Gastrocnemius medialis (tissue), 4 donors: ENCODE measurements at regions not wholly inside any gene's neighbourhood (a gene's known extent, or its start where the extent isn't known, plus 50 kb on each side); places are given as distances from the start of the nearest gene placed in this dataset.

ENCODE experiments used
- ATAC-seq, 2 donors: fragments of 150-250 bp; one replicate each; pipeline ENCODE4 v1.9.1; 2016
- DNase-seq, 2 donors: peaks; one replicate each; pipeline ENCODE4 v3.0.0-alpha.2; 2019
- H3K27ac ChIP-seq, 4 donors: fragments of 200-600 bp; sonication (generic); 1 replicate in 1 of 4; 2 replicates in 3 of 4; pipeline ENCODE4 v1.5.1; 2016 to 2018; ENCODE audit warnings: mild to moderate bottlenecking in 2 of 4, moderate library complexity in 1 of 4
- H3K27me3 ChIP-seq, 3 donors: fragments of 200-600 bp; sonication (generic) in 2 of 3; 1 replicate in 1 of 3; 2 replicates in 2 of 3; pipeline versions ENCODE4 v1.5.1 to v1.6.0; 2016 to 2019; ENCODE audit warnings: mild to moderate bottlenecking in 1 of 3, moderate library complexity in 1 of 3
- H3K36me3 ChIP-seq, 2 donors: fragments of 200-600 bp; sonication (generic) in 1 of 2; one replicate each; pipeline ENCODE4 v1.5.1; 2017 to 2018
- H3K4me1 ChIP-seq, 2 donors: fragments of 200-600 bp; sonication (generic) in 1 of 2; one replicate each; pipeline ENCODE4 v1.5.1; 2016 to 2017; ENCODE audit warnings: mild to moderate bottlenecking in 2 of 2
- H3K4me3 ChIP-seq, 4 donors: fragments of 200-600 bp; sonication (generic) in 3 of 4; 1 replicate in 1 of 4; 2 replicates in 3 of 4; pipeline ENCODE4 v1.5.1; 2016 to 2019; ENCODE audit warnings: mild to moderate bottlenecking in 2 of 4
- H3K9me3 ChIP-seq, 3 donors: fragments of 200-600 bp; sonication (generic) in 2 of 3; 1 replicate in 1 of 3; 2 replicates in 2 of 3; pipeline ENCODE4 v1.5.1; 2016 to 2019
- POLR2A ChIP-seq, 2 donors: fragments of 450-650 bp; IDR thresholded peaks; one replicate each; pipeline ENCODE4 v1.6.1; 2017; ENCODE audit warnings: antibody characterized with exemption in 2 of 2, mild to moderate bottlenecking in 2 of 2, moderate library complexity in 2 of 2
- in situ Hi-C, 4 donors: fragments of 200-750 bp; cut with MboI; loops; one replicate each; pipeline versions ENCODE4 v1.15.0 to v1.8.0; 2017; ENCODE audit warnings: low sequenced_read_pairs in 4 of 4
- intact Hi-C: fragments of 100-400 bp; cut with DNase I; formaldehyde crosslinking; loops from one replicate; pipeline ENCODE4 v1.15.1; 2023; ENCODE audit warnings: low total_unique reads
- TF ChIP-seq, protein P1 (sequence below), 5 experiments: fragments of 450-650 bp in 3 of 5; fragments of 200-600 bp in 2 of 5; sonication (generic) in 2 of 5; IDR thresholded peaks in 4 of 5; conservative IDR thresholded peaks in 1 of 5; 1 replicate in 4 of 5; 2 replicates in 1 of 5; pipeline ENCODE4 v1.5.1; 2016 to 2019; ENCODE audit warnings: antibody characterized with exemption in 5 of 5, mild to moderate bottlenecking in 3 of 5, moderate library complexity in 3 of 5

DNA sequence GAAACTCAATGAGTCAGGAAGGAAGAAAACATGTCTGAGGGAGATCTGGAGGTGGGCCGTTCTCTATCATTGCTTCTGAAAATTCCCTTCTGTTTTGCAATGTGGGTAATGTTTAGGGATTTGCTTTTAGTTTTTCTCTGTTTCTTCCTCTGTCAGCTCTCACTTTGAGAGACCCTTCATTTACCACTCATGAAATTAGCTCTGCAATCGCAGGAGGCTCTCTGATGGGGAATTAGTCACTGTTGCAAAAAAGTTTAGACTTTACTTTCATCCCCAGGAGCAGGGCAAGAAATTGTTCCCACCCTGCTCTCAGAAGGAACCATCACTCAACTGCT lies 80.0 kb upstream of the MAP4K3 start:
- DNase-seq (no peak), ATAC-seq (no peak)
- Histone ChIP-seq H3K36me3 (no peaks in the 10 kb centered on the region), H3K4me1 (peaks cover 33 to 58% of the 10 kb centered on the region in 2 donors), H3K27ac (peak overlapping the region; percentile 49 to 75 (median 55)), H3K9me3 (no peaks in the 10 kb centered on the region), H3K4me3 (no peak overlapping the region), H3K27me3 (no peaks in the 10 kb centered on the region)
- intact Hi-C loops (loop anchor here (5.0 kb wide), 1 partner anchor 135 kb away; no protein-coding TSS in a partner anchor), in situ Hi-C loops (no loop called here)
- TF ChIP-seq POLR2A (IDR thresholded peaks at IDR 0.05): no peak
- TF ChIP-seq, protein P1, sequence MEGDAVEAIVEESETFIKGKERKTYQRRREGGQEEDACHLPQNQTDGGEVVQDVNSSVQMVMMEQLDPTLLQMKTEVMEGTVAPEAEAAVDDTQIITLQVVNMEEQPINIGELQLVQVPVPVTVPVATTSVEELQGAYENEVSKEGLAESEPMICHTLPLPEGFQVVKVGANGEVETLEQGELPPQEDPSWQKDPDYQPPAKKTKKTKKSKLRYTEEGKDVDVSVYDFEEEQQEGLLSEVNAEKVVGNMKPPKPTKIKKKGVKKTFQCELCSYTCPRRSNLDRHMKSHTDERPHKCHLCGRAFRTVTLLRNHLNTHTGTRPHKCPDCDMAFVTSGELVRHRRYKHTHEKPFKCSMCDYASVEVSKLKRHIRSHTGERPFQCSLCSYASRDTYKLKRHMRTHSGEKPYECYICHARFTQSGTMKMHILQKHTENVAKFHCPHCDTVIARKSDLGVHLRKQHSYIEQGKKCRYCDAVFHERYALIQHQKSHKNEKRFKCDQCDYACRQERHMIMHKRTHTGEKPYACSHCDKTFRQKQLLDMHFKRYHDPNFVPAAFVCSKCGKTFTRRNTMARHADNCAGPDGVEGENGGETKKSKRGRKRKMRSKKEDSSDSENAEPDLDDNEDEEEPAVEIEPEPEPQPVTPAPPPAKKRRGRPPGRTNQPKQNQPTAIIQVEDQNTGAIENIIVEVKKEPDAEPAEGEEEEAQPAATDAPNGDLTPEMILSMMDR (IDR thresholded peaks at IDR 0.05 in 4 of 5, conservative IDR thresholded peaks at IDR 0.05 in 1 of 5): no peak

DNA sequence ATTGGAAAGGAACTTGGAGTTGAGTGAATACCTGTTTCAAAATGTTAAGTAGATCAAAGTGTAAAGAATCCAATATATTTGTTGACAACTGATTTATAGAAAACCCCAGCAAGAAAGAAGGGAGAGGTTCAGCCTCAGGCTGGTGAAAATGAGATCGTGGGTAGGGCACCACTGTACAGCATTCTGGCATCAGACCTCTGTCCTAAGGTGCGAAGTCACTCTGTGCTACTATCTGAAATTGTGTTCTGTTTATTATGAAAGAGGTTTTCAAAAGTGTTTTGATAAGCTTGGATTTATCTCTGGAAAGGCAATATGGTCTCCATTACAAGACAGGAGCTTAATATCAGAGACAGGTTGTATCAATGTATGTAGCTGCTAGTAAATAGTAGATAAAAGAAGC lies 80.5 kb upstream of the MAP4K3 start:
- Histone ChIP-seq H3K4me3 (no peak overlapping the region), H3K27me3 (no peaks in the 10 kb centered on the region), H3K36me3 (no peaks in the 10 kb centered on the region), H3K27ac (peak overlapping the region in 3 of 4 donors; percentile 49 to 75 (median 61)), H3K9me3 (no peaks in the 10 kb centered on the region), H3K4me1 (peaks cover 35 to 58% of the 10 kb centered on the region in 2 donors)
- intact Hi-C loops: loop anchor here (5.0 kb wide), 1 partner anchor 135 kb away; no protein-coding TSS in a partner anchor
- DNase-seq (no peak), ATAC-seq (no peak)
- in situ Hi-C loops: no loop called here
- TF ChIP-seq, protein P1 (IDR thresholded peaks at IDR 0.05 in 4 of 5, conservative IDR thresholded peaks at IDR 0.05 in 1 of 5): no peak
- no peak for TF ChIP-seq POLR2A (IDR thresholded peaks at IDR 0.05)

DNA sequence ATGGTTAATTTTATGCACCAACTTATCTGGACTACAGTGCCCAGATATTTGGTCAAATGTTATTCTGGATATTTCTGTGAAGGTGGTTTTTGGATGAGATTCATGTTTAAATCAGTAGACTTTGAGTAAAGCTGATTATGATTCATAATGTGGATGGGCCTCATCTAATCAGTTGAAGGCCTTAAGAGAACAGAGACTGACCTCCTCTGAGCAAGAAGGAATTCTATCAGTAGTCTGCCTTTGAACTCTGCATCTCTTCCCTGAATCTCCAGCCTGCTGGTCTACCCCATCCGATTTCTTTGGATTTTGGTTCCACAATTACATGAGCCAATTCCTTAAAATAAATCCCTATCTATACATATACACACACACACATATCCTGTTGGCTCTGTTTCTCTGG lies 82.8 kb upstream of the MAP4K3 start:
- H3K27ac ChIP-seq: no peak overlapping the region
- no peak for ATAC-seq
- no peak for TF ChIP-seq POLR2A (IDR thresholded peaks at IDR 0.05)
- TF ChIP-seq, protein P1 (IDR thresholded peaks at IDR 0.05 in 4 of 5, conservative IDR thresholded peaks at IDR 0.05 in 1 of 5): no peak
- no peaks in the 10 kb centered on the region for H3K27me3 ChIP-seq
- DNase-seq: no peak
- no peak overlapping the region for H3K4me3 ChIP-seq
- intact Hi-C loops: loop anchor here (5.0 kb wide), 1 partner anchor 138 kb away; no protein-coding TSS in a partner anchor
- in situ Hi-C loops: no loop called here
- H3K9me3 ChIP-seq: no peaks in the 10 kb centered on the region
- peaks cover 47 to 58% of the 10 kb centered on the region in 2 donors for H3K4me1 ChIP-seq
- H3K36me3 ChIP-seq: no peaks in the 10 kb centered on the region

DNA sequence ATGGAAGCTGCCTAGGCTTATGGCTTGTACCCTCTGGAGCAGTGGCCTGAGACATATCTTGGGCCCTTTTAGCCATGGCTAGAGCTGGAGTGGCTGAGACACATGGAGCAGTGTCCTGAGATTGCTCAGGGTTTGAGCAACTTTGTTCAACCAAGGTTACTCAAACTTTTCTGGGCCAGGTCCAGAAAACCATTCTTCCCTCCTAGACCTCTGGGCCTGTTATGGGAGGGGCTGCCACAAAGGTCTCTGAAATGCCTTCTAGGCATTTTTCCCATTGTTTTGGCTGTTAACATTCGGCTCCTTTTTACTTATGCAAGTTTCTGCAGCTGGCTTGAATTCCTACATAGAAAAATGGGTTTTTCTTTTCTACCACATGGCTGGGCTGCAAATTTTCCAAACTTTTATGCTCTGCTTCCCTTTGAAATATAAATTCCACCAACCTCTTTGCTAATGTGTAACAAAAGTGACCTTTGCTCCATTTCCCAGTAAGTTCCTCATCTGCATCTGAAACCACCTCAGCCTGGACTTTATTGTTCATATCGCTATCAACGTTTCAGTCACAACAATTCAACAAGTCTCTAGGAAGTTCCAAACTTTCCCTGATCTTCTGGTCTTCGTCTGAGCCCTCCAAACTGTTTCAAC lies 84.9 kb upstream of the MAP4K3 start:
- in situ Hi-C loops: no loop called here
- no peak for TF ChIP-seq POLR2A (IDR thresholded peaks at IDR 0.05)
- TF ChIP-seq, protein P1 (IDR thresholded peaks at IDR 0.05 in 4 of 5, conservative IDR thresholded peaks at IDR 0.05 in 1 of 5): no peak
- peaks cover 52 to 53% of the 10 kb centered on the region in 2 donors for H3K4me1 ChIP-seq

DNA sequence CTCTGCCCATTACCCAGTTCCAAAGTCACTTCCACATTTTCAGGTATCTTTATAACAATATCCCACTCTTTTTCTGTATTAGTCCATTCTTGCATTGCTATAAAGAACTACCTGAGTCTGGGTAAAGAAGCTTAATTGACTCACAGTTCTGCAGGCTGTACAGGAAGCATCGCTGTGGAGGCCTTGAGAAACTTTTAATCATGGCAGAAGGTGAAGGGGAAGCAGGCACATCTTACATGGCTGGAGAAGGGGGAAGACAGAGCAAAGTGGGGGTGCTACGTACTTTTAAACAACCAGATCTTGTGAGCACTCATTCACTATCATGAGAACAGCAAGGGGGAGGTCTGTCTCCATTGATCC lies 85.4 kb upstream of the MAP4K3 start:
- no peak overlapping the region for H3K4me3 ChIP-seq
- peaks cover 47 to 48% of the 10 kb centered on the region in 2 donors for H3K4me1 ChIP-seq
- H3K27ac ChIP-seq: peak overlapping the region in 3 of 4 donors; percentile 75 to 85 (median 82)
- in situ Hi-C loops (no loop called here), intact Hi-C loops (no loop called here)
- no peaks in the 10 kb centered on the region for H3K36me3 ChIP-seq
- DNase-seq: no peak
- H3K9me3 ChIP-seq: no peaks in the 10 kb centered on the region
- no peak for TF ChIP-seq POLR2A (IDR thresholded peaks at IDR 0.05)
- H3K27me3 ChIP-seq: no peaks in the 10 kb centered on the region
- no peak for ATAC-seq

More for the DNA sequence above, 84.9 kb upstream of the MAP4K3 start:
- peak overlapping the region in 2 of 4 donors; percentile 82 to 85 for H3K27ac ChIP-seq
- DNase-seq (no peak), ATAC-seq (no peak)
- H3K27me3 ChIP-seq: no peaks in the 10 kb centered on the region
- H3K9me3 ChIP-seq: no peaks in the 10 kb centered on the region
- no peaks in the 10 kb centered on the region for H3K36me3 ChIP-seq
- intact Hi-C loops: no loop called here
- H3K4me3 ChIP-seq: no peak overlapping the region
